HG02759 (cell line): ENCODE measurements at regions not wholly inside any gene's neighbourhood (a gene's known extent, or its start where the extent isn't known, plus 50 kb on each side); places are given as distances from the start of the nearest gene placed in this dataset.
"Not testable (repeated sequence)": the region's sequence is repeated elsewhere in the genome, so short reads cannot be mapped to it uniquely, and the experiment has no call there.

Source experiments
- ATAC-seq: cut with Tn5 transposase; IDR thresholded peaks from one replicate; pipeline ENCODE4 v1.9.1; 2021; ENCODE audit warnings: mild to moderate bottlenecking, moderate library complexity; ENCODE audit not compliant: unreplicated experiment

- ATAC-seq, result peak; percentile 88
Measured at GRCh38 chr7:45259966-45260646, 102.5 kb downstream of the RAMP3 start.

GRCh38 chr7:45267262-45267661 lies 109.7 kb downstream of the RAMP3 start:
- no peak for ATAC-seq

- ATAC-seq, result no peak
Measured at GRCh38 chr7:45268013-45268412, 110.4 kb downstream of the RAMP3 start.

GRCh38 chr7:45269192-45269591 lies 111.6 kb downstream of the RAMP3 start:
- ATAC-seq, result no peak

GRCh38 chr7:45278763-45279398 lies 121.3 kb downstream of the RAMP3 start:
- no peak for ATAC-seq

- not testable (repeated sequence) for ATAC-seq
Measured at GRCh38 chr7:45289611-45290010, 132.0 kb downstream of the RAMP3 start.

- no peak for ATAC-seq
Measured at GRCh38 chr7:45290880-45291279, 133.3 kb downstream of the RAMP3 start.

- ATAC-seq, result no peak
Measured at GRCh38 chr7:45292481-45292880, 134.9 kb downstream of the RAMP3 start.

- ATAC-seq, result no peak
Measured at GRCh38 chr7:45293295-45293942, 135.8 kb downstream of the RAMP3 start.

- no peak for ATAC-seq
Measured at GRCh38 chr7:45294559-45294958, 137.0 kb downstream of the RAMP3 start.

GRCh38 chr7:45295222-45295621 lies 137.6 kb downstream of the RAMP3 start:
- no peak for ATAC-seq

- no peak for ATAC-seq
Measured at GRCh38 chr7:45296748-45297147, 139.2 kb downstream of the RAMP3 start.

- no peak for ATAC-seq
Measured at GRCh38 chr7:45306752-45307305, 149.2 kb downstream of the RAMP3 start.

- ATAC-seq, result no peak
Measured at GRCh38 chr7:45311597-45311996, 154.0 kb downstream of the RAMP3 start.

GRCh38 chr7:45315512-45315911 lies 157.9 kb downstream of the RAMP3 start:
- ATAC-seq, result not testable (repeated sequence)

GRCh38 chr7:45324683-45325237 lies 167.2 kb downstream of the RAMP3 start:
- no peak for ATAC-seq

GRCh38 chr7:45325378-45325777 lies 167.8 kb downstream of the RAMP3 start:
- ATAC-seq, result no peak

- ATAC-seq, result no peak
Measured at GRCh38 chr7:45328403-45328981, 170.9 kb downstream of the RAMP3 start.

GRCh38 chr7:45331563-45331962 lies 174.0 kb downstream of the RAMP3 start:
- ATAC-seq, result no peak

- not testable (repeated sequence) for ATAC-seq
Measured at GRCh38 chr7:45335024-45335423, 177.4 kb downstream of the RAMP3 start.

- no peak for ATAC-seq
Measured at GRCh38 chr7:45342236-45342635, 184.6 kb downstream of the RAMP3 start.
